ENCODE measurements at regions not wholly inside any gene's neighbourhood (a gene's known extent, or its start where the extent isn't known, plus 50 kb on each side); places are given as distances from the start of the nearest gene placed in this dataset.

- TF ChIP-seq CTCF (IDR thresholded peaks at IDR 0.05; ENCODE audit: insufficient read depth, low read depth, low read length) = no peak
- TF ChIP-seq EZH2 (IDR thresholded peaks at IDR 0.05; ENCODE audit: insufficient read depth, low read length) = no peak
These were observed 2165.0 kb upstream of the CELF4 start for GRCh38 chr18:39730606-39731005.
